ENCODE measurements at regions not wholly inside any gene's neighbourhood (a gene's known extent, or its start where the extent isn't known, plus 50 kb on each side); places are given as distances from the start of the nearest gene placed in this dataset.

DNA sequence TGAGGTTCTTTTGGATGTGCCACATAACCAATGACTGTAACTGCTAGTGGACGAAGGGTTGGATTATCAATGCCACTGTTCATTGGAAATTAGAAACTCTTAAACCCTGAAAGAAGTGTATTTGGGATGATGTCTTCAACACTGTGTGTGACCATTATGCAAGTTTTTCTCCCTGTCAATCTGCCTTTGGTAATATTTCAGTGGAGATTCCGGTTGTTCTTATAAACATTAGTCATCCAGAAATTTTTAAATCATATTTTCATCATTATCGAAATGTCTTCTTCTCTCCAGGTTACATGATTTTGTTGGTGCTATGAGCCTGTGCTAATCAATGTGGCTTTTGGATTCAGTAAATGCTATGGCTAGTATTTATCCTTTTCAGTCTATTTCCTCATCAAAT, 61.7 kb upstream of the KLF6 start:
- H3K79me2 ChIP-seq (ENCODE audit: low read depth): no peaks in the 10 kb centered on the region
- POLR2A ChIA-PET (ENCODE audit: unreplicated experiment): no interaction called here
- H3K4me1 ChIP-seq (replicated peaks; ENCODE audit: insufficient read depth): peaks cover 15% of the 10 kb centered on the region
- H3K27me3 ChIP-seq (ENCODE audit: insufficient read depth, low read depth): no peaks in the 10 kb centered on the region
- DNase-seq: no peak
- no peak overlapping the region for H2AFZ ChIP-seq
- no peaks in the 10 kb centered on the region for H4K20me1 ChIP-seq (ENCODE audit: insufficient read depth)
- H3K4me3 ChIP-seq: no peak overlapping the region
- intact Hi-C loops (cut with micrococcal nuclease; ENCODE audit: unreplicated experiment): no loop called here
- TF ChIP-seq, protein P1, sequence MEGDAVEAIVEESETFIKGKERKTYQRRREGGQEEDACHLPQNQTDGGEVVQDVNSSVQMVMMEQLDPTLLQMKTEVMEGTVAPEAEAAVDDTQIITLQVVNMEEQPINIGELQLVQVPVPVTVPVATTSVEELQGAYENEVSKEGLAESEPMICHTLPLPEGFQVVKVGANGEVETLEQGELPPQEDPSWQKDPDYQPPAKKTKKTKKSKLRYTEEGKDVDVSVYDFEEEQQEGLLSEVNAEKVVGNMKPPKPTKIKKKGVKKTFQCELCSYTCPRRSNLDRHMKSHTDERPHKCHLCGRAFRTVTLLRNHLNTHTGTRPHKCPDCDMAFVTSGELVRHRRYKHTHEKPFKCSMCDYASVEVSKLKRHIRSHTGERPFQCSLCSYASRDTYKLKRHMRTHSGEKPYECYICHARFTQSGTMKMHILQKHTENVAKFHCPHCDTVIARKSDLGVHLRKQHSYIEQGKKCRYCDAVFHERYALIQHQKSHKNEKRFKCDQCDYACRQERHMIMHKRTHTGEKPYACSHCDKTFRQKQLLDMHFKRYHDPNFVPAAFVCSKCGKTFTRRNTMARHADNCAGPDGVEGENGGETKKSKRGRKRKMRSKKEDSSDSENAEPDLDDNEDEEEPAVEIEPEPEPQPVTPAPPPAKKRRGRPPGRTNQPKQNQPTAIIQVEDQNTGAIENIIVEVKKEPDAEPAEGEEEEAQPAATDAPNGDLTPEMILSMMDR (conservative IDR thresholded peaks at IDR 0.05): no peak
- no peak for TF ChIP-seq EZH2 (IDR thresholded peaks at IDR 0.05; ENCODE audit: low read depth)
- H3K27ac ChIP-seq: no peak overlapping the region
- H3K9me2 ChIP-seq (ENCODE audit: insufficient read depth): no peaks in the 10 kb centered on the region
- no peaks in the 10 kb centered on the region for H3K9me3 ChIP-seq (ENCODE audit: insufficient read depth, low read depth)
- H3K4me2 ChIP-seq: no peak overlapping the region
- no peaks in the 10 kb centered on the region for H3K36me3 ChIP-seq (ENCODE audit: low read depth)
- H3F3A ChIP-seq (ENCODE audit: insufficient read depth, low read depth): peaks cover 16% of the 10 kb centered on the region
- no TSS peak for BruUV-seq (replicated peaks)
- CTCF ChIA-PET: no interaction called here

DNA sequence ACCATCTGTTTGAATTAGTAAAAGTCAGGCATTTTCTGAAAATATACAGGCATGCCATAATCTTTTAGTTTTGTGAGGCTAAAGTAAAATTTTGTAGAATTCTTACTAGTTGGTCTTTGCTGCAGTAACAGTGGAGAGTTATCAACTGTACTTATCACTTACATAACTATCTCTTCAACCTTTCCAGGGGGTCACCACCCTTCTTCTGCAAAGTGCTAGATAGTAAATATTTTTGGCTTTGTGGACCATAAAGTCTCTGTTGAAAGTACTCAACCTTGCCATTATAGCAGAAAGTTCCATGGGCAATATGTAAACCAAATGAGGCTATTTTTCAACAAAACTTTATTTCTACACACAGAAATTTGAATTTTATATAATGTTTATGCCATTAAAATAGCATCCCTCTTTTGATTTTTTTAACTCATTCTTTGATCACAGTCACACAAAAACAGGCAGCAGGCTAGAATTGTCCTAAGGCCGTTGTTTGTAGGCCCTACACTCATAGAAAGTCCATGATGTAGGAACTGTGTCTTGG, 59.5 kb upstream of the KLF6 start:
- Histone ChIP-seq H4K20me1 (ENCODE audit: insufficient read depth) (no peaks in the 10 kb centered on the region), H3F3A (ENCODE audit: insufficient read depth, low read depth) (no peaks in the 10 kb centered on the region), H3K9me3 (ENCODE audit: insufficient read depth, low read depth) (no peaks in the 10 kb centered on the region), H2AFZ (no peak overlapping the region), H3K27ac (no peak overlapping the region), H3K4me3 (no peak overlapping the region), H3K4me1 (replicated peaks; ENCODE audit: insufficient read depth) (no peaks in the 10 kb centered on the region), H3K36me3 (ENCODE audit: low read depth) (no peaks in the 10 kb centered on the region), H3K27me3 (ENCODE audit: insufficient read depth, low read depth) (no peaks in the 10 kb centered on the region), H3K9me2 (ENCODE audit: insufficient read depth) (no peaks in the 10 kb centered on the region), H3K4me2 (no peak overlapping the region), H3K79me2 (ENCODE audit: low read depth) (no peaks in the 10 kb centered on the region)
- no peak for DNase-seq
- ChIA-PET CTCF (no interaction called here), POLR2A (ENCODE audit: unreplicated experiment) (no interaction called here)
- BruUV-seq (replicated peaks): no TSS peak
- intact Hi-C loops (cut with micrococcal nuclease; ENCODE audit: unreplicated experiment): no loop called here
- no peak for TF ChIP-seq EZH2 (IDR thresholded peaks at IDR 0.05; ENCODE audit: low read depth)
- TF ChIP-seq, protein P1 (conservative IDR thresholded peaks at IDR 0.05): no peak

DNA sequence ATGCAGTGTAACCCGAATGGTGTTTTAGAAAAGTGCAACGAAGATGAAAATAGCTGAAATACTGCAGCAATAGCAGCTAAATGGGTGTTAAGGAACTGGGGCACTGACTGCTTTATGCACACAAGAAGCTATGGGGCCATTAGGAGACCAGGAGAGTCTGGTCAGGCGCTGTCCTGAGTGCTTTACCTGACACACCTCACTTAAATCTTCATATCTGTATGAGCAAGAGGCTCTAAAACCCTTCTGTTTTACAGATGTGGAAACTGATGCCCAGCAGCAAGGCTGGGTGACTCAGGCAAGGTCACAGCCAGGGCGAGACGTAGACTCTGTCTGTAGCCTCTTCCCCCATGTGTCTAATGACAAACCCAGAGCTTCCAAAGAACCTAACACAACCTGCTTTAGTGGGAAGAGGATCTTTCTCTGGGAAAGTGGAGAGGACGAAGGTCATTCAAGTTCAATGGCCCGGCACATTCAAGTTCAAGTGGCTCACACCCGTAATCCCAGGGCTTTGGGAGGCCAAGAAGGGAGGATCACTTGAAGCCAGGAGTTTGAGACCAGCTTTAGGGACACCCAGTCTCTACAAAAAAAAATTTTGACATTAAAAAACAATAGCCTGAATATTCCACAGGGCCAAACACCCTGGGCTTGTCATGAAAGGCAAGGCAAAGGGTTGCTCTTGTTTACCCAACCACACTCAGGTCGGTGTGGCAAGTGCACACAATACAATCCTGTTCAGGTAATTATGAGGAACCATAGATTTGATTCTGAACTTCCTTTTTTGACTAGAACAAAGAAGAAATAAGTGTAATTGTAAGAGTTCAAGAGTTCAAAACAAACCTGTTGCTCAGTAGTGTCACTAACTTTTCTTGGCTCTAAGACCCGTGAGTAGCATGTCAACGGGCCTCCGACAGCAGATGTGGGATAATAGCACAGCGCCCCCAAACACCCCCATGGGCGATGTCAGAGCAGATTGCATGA, 53.7 kb upstream of the KLF6 start:
- POLR2A ChIA-PET (ENCODE audit: unreplicated experiment): no interaction called here
- Histone ChIP-seq H3F3A (ENCODE audit: insufficient read depth, low read depth) (no peaks in the 10 kb centered on the region), H3K4me1 (replicated peaks; ENCODE audit: insufficient read depth) (no peaks in the 10 kb centered on the region), H3K4me3 (no peak overlapping the region), H2AFZ (no peak overlapping the region), H4K20me1 (ENCODE audit: insufficient read depth) (no peaks in the 10 kb centered on the region), H3K36me3 (ENCODE audit: low read depth) (no peaks in the 10 kb centered on the region), H3K9me3 (ENCODE audit: insufficient read depth, low read depth) (no peaks in the 10 kb centered on the region), H3K9me2 (ENCODE audit: insufficient read depth) (no peaks in the 10 kb centered on the region), H3K4me2 (no peak overlapping the region), H3K79me2 (ENCODE audit: low read depth) (no peaks in the 10 kb centered on the region), H3K27ac (no peak overlapping the region), H3K27me3 (ENCODE audit: insufficient read depth, low read depth) (no peaks in the 10 kb centered on the region)
- no peak for DNase-seq
- intact Hi-C loops (cut with micrococcal nuclease; ENCODE audit: unreplicated experiment): no loop called here
- no peak for TF ChIP-seq EZH2 (IDR thresholded peaks at IDR 0.05; ENCODE audit: low read depth)
- TF ChIP-seq, protein P1 (conservative IDR thresholded peaks at IDR 0.05): no peak
- CTCF ChIA-PET: no interaction called here
- BruUV-seq (replicated peaks): no TSS peak
